ENCODE measurements at regions not wholly inside any gene's neighbourhood (a gene's known extent, or its start where the extent isn't known, plus 50 kb on each side); places are given as distances from the start of the nearest gene placed in this dataset.
A peak's percentile ranks its signal among the peaks of the same experiment; 100 is the strongest.

DNA sequence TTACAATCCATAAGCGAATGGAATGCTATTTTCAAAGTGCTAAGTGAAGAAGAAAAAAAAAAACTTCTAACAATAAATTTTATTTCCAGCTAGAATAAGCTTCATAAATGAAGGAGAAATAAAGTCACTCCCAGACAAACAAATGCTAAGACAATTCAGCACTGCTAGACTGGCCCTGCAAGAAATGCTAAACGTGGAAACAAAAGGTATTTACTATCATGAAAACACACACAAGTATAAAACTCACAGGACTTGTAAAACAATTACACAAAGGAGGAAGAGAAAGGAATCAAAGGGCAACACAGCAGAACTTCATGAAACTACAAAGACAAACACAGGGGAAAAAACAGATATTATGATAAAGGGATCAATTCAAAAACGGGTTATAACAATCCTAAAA is 85.8 kb upstream of the NELL2 start:
- DNase-seq, result no peak

DNA sequence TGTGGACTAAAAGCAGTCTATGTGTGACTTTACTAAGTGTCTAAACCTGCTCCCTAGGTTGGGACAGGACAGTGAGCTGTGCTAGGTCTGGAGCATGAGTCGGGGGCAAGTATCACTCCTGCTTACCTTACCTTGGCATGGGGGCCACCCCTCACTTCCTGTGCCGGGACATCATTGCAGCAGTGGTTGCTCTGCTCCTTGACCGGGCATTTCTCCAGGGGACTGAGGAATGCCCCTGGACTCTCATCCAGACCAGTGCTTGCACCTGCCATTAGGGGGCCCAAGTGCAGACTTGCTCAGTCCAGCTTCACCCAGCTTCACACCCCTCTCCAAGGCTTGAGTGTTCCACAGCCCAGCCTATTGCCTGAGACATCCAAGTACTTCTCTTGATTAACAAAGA is 84.7 kb upstream of the NELL2 start:
- DNase-seq, result no peak

DNA sequence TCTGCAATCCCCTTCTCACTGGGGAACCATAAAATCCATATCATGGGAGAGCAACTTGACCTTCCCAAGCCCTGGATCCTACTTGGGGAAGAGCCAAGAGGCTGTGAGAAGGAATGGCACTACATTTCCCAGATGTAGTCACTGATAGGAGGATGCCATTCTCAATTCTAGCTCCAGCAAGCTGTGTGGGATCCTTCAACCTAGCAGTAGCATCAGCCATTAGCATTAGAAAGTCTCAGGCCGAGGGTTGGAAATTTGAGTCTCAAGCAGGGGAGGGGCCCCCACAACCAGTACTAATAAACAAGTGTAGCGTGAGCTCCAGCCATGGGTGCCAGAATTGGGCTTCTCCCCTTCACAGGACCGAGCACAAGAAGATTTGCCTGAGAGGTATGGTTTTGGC is 84.3 kb upstream of the NELL2 start:
- DNase-seq, result no peak

DNA sequence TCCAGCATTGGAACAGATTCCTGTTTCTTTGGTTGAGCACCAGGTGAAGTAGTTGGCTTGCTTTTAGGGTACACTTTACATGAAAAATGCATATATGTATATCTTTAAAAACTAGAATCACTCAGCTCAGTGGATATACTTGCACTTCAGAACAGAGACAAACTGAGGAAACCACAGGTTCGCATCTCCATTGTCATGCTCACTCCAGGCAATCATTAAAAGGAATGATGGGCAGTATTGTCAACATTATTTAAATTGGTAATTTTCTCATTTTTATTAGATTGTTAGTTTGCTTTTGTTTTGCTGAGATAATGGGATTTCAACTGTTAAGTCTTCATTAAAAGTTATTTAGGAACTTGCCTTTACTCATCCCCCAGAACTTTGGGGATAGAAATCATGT is 71.0 kb upstream of the NELL2 start:
- DNase-seq, result no peak

GRCh38 chr12:44942714-44943113 is 66.6 kb upstream of the NELL2 start:
- no peak for DNase-seq

DNA sequence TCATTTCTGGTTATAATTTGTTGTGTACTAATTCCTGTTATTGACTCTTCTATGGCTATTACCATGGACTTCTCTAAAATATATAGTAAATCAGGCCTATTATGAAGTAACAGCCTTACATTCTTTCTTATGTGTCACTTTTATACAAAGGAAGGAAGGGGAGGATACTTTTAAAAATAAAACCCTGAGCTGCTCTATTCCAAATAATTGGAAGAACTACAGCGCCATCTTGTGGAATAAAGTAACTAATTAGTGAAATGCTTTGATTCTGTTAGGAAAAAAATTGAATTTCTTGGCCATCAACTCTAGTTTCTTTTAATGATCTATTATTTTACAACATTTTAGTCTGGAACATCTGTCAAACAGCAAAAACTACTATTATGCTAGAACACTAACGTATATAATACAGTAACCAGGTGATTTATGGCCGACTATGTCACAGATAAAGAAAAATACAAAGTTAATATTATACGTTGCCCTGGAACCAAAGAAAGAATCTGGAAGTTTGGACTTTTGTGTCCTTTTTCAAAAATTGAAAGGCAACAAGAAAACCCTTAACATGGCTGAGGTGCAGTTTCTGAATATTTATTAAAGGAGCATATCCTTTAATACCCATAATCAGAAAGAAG is 55.0 kb upstream of the NELL2 start:
- DNase-seq, result peak; percentile 63

DNA sequence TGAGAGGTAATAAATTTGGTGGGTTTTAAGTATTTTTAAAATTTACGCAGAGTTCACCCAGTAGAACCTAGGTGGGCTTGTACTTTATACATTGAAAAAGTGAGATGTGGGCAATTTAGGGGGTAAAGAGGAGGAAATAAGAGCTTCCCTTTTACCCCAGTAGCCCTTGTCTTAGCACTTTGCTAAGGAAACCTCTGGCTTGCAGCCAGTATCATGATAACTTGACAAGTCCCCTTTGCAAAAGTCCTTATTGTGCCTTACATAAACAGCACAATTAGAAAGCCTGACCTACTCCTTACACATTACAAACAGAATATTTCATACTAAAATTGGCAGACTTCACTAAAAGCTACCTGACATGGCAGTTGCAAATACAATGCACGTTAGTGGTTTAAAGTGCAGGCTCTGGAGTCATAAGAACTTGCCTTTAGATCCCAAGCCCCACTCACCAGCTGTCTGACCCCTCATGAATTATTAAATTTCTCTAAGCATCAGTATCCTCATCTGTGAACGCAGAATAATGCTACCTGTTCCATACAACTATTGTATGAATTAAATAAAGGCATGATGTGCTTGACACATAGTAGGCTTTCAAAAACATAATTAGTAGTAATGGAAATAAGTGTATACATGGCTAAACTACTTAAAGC is 53.2 kb upstream of the NELL2 start:
- no peak for DNase-seq
